ENCODE measurements at regions not wholly inside any gene's neighbourhood (a gene's known extent, or its start where the extent isn't known, plus 50 kb on each side); places are given as distances from the start of the nearest gene placed in this dataset.

GRCh38 chr17:77792626-77793025, 165.9 kb upstream of the TNRC6C start:
- TF ChIP-seq CTCF (IDR thresholded peaks at IDR 0.05; ENCODE audit: extremely low read depth, insufficient read depth, missing control alignments), result no peak
- DNase-seq (ENCODE audit: low spot score), result no peak
- in situ Hi-C loops (cut with MboI; ENCODE audit: low pct_unique_long_range_greater_than_20kb, low sequenced_read_pairs, unreplicated experiment), result no loop called here

- in situ Hi-C loops (cut with MboI; ENCODE audit: low pct_unique_long_range_greater_than_20kb, low sequenced_read_pairs, unreplicated experiment), result no loop called here
- no peak for TF ChIP-seq CTCF (IDR thresholded peaks at IDR 0.05; ENCODE audit: extremely low read depth, insufficient read depth, missing control alignments)
- DNase-seq (ENCODE audit: low spot score), result no peak
These were observed 165.1 kb upstream of the TNRC6C start for GRCh38 chr17:77793146-77793970.

DNA sequence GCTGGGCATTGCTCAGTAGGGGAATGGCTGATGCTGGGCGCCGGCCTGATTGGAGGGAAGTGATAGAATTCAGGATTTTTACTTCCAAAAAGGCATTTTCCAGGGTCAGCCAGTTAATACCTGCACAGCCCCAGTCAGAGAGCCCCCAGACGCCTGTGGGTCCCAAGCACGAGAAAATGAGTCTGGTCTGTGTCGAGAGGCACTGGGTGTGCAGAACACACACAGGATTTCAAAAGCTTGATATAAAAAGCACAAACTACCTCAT, 164.6 kb upstream of the TNRC6C start:
- in situ Hi-C loops (cut with MboI; ENCODE audit: low pct_unique_long_range_greater_than_20kb, low sequenced_read_pairs, unreplicated experiment), result no loop called here
- no peak for DNase-seq (ENCODE audit: low spot score)
- TF ChIP-seq CTCF (IDR thresholded peaks at IDR 0.05; ENCODE audit: extremely low read depth, insufficient read depth, missing control alignments), result no peak

- DNase-seq (ENCODE audit: low spot score), result no peak
- in situ Hi-C loops (cut with MboI; ENCODE audit: low pct_unique_long_range_greater_than_20kb, low sequenced_read_pairs, unreplicated experiment), result no loop called here
- TF ChIP-seq CTCF (IDR thresholded peaks at IDR 0.05; ENCODE audit: extremely low read depth, insufficient read depth, missing control alignments), result no peak
These were observed 163.7 kb upstream of the TNRC6C start for GRCh38 chr17:77794846-77795245.

DNA sequence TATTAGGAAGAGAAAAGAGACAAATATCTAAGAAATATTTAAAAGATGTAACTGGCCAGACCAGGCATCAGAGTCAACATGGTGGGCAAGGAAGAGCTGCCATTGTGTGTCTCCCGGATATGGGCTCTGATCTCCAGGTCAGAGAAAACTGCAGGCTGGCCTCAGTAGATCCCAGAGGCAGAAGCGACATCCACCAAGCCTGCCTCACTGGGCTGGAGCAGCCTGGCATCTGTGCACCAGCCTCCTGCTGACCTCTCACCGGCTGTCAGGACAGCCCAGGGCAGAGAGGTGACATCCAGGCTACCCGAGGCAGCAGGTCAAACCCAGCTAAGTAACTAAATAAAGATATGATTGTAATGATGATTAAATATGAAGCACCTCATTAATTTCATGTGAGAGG, 162.8 kb upstream of the TNRC6C start:
- no peak for DNase-seq (ENCODE audit: low spot score)
- in situ Hi-C loops (cut with MboI; ENCODE audit: low pct_unique_long_range_greater_than_20kb, low sequenced_read_pairs, unreplicated experiment), result no loop called here
- no peak for TF ChIP-seq CTCF (IDR thresholded peaks at IDR 0.05; ENCODE audit: extremely low read depth, insufficient read depth, missing control alignments)

GRCh38 chr17:77796176-77796860, 162.2 kb upstream of the TNRC6C start:
- TF ChIP-seq CTCF (IDR thresholded peaks at IDR 0.05; ENCODE audit: extremely low read depth, insufficient read depth, missing control alignments), result no peak
- in situ Hi-C loops (cut with MboI; ENCODE audit: low pct_unique_long_range_greater_than_20kb, low sequenced_read_pairs, unreplicated experiment), result no loop called here
- DNase-seq (ENCODE audit: low spot score), result no peak

All from GM13977 (cell line).